Esophagus squamous epithelium (tissue), 5 donors: ENCODE measurements at regions not wholly inside any gene's neighbourhood (a gene's known extent, or its start where the extent isn't known, plus 50 kb on each side); places are given as distances from the start of the nearest gene placed in this dataset.
A peak's percentile ranks its signal among the peaks of the same experiment; 100 is the strongest.
"Not testable (repeated sequence)": the region's sequence is repeated elsewhere in the genome, so short reads cannot be mapped to it uniquely, and the experiment has no call there.

Source experiments
- DNase-seq: peaks from one replicate; lab custom pipeline; 2025; lab: John Stamatoyannopoulos, UW
- H3K27ac ChIP-seq, 4 donors: fragments of 200-600 bp; sonication (generic); one replicate each; pipeline ENCODE4 v1.5.1; 2016 to 2019; ENCODE audit warnings: mild to moderate bottlenecking in 1 of 4
- H3K27me3 ChIP-seq, 4 donors: fragments of 200-600 bp; sonication (generic); 1 replicate in 3 of 4; 2 replicates in 1 of 4; pipeline versions ENCODE4 v1.5.1 to v1.6.0; 2017 to 2021; ENCODE audit warnings: antibody characterized with exemption in 1 of 4
- H3K36me3 ChIP-seq, 3 donors: fragments of 200-600 bp; sonication (generic); one replicate each; pipeline ENCODE4 v1.5.1; 2016 to 2019
- H3K4me1 ChIP-seq, 3 donors: fragments of 200-600 bp; sonication (generic); one replicate each; pipeline ENCODE4 v1.5.1; 2017 to 2019
- H3K4me3 ChIP-seq, 4 donors: fragments of 200-600 bp; sonication (generic); 1 replicate in 3 of 4; 2 replicates in 1 of 4; pipeline ENCODE4 v1.5.1; 2016 to 2019; ENCODE audit warnings: mild to moderate bottlenecking in 2 of 4, moderate library complexity in 1 of 4
- H3K9me3 ChIP-seq, 3 donors: fragments of 200-600 bp; sonication (generic); one replicate each; pipeline ENCODE4 v1.5.1; 2016 to 2019
- POLR2A ChIP-seq, 4 donors: fragments of 450-650 bp; IDR thresholded peaks; one replicate each; pipeline ENCODE4 v1.6.1; 2017; ENCODE audit warnings: antibody characterized with exemption in 4 of 4, mild to moderate bottlenecking in 4 of 4, moderate library complexity in 3 of 4
- WGBS, 2 donors: methylation state at CpG; one replicate each; pipeline ENCODE4 v1.1.5; 2018; 5-methylcytosine and 5-hydroxymethylcytosine counted together
- intact Hi-C: fragments of 100-400 bp; cut with DNase I; formaldehyde crosslinking; loops from one replicate; pipeline ENCODE4 v1.15.0; 2022
- TF ChIP-seq, protein P1 (sequence below), 6 experiments: fragments of 450-650 bp in 4 of 6; fragments of 200-600 bp in 2 of 6; sonication (generic) in 2 of 6; IDR thresholded peaks; one replicate each; pipeline ENCODE4 v1.5.1; 2016 to 2019; ENCODE audit warnings: antibody characterized with exemption in 6 of 6, mild to moderate bottlenecking in 4 of 6, moderate library complexity in 4 of 6
- donor health status: DM: yes; HTN: yes; CAD: no.

DNA sequence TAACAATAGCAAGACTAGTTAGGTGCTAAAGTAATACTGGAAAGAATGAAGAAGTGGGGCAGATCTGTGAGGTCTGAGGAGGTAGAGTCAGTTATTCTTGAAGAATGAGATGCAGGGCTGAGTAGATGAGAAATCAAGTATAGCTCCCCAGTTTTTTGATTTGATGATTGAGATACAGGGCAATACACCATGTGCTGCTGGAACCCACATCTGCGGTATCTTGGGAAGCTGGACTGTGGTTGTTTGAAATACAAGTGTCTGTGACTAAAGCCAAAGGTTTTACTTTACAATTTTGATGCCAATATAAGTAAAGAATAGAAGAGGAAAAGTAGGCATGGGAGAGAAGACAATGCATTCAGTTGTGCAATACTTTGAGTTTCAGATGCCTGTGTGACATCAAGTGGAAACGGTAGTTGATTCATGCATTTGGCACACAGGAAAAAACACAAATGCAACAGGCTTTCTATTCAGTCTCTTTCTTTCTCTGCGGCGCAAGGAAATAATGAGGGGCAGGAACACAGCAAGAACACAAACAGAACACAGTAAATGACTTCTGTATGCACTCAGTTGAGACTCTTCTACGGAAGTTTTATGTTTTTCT is 190.2 kb upstream of the SLC38A2 start:
- intact Hi-C loops: no loop called here
- no peaks in the 10 kb centered on the region for H3K27me3 ChIP-seq
- H3K36me3 ChIP-seq: no peaks in the 10 kb centered on the region
- H3K4me3 ChIP-seq: peak overlapping the region in 1 of 4 donors; percentile 24
- WGBS, 2 donors: 22 to 23% methylated on average over 5 of the region's 5 CpGs
- peaks cover 17 to 59% (median 21%) of the 10 kb centered on the region in 3 donors for H3K4me1 ChIP-seq
- H3K27ac ChIP-seq: peak overlapping the region; percentile 50 to 78 (median 70)
- DNase-seq: no peak
- peaks cover 0 to 26% (median 10%) of the 10 kb centered on the region in 3 donors for H3K9me3 ChIP-seq
- no peak for TF ChIP-seq POLR2A (IDR thresholded peaks at IDR 0.05)
- TF ChIP-seq, protein P1, sequence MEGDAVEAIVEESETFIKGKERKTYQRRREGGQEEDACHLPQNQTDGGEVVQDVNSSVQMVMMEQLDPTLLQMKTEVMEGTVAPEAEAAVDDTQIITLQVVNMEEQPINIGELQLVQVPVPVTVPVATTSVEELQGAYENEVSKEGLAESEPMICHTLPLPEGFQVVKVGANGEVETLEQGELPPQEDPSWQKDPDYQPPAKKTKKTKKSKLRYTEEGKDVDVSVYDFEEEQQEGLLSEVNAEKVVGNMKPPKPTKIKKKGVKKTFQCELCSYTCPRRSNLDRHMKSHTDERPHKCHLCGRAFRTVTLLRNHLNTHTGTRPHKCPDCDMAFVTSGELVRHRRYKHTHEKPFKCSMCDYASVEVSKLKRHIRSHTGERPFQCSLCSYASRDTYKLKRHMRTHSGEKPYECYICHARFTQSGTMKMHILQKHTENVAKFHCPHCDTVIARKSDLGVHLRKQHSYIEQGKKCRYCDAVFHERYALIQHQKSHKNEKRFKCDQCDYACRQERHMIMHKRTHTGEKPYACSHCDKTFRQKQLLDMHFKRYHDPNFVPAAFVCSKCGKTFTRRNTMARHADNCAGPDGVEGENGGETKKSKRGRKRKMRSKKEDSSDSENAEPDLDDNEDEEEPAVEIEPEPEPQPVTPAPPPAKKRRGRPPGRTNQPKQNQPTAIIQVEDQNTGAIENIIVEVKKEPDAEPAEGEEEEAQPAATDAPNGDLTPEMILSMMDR (IDR thresholded peaks at IDR 0.05): no peak

DNA sequence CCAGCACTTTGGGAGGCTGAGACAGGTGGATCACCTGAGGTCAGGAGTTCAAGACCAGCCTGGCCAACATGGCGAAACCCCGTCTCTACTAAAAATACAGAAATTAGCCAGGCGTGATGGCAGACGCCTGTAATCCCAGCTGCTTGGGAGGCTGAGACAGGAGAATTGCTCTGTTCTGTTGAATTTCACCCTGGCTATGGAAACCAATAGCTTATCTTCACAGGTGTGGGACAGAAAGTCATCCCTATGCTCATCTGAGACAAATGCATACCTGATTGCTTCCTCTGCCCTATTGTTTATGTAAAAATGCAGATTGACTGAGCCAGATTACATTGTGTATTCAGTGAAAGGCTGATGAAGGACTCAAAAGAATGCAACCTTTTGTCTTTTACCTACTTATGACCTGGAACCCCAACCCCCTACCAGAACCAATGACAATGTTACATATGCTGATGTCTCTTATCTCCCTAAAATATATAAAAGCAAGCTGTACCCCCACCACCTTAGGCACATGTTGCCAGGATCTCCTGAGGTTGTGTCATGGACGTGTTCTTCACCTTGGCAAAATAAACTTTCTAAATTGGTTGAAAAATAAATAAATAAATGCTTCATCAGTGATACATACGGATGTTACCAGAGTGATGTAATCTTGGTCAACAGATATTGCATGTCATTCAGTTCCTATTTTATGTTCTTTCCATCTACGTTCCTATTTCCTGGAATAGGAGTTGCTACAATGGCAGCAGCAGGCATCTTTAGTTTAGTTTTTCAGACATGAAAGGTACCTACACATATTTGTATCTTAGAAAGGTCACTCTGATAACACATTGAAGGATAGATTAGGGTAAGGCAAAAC is 189.4 kb upstream of the SLC38A2 start:
- 64 to 89% methylated on average over 4 to 7 of the region's 7 CpGs for WGBS, 2 donors
- Histone ChIP-seq H3K4me1 (peaks cover 18 to 66% (median 26%) of the 10 kb centered on the region in 3 donors), H3K9me3 (peaks cover 0 to 20% (median 3%) of the 10 kb centered on the region in 3 donors), H3K27ac (peak overlapping the region; percentile 62 to 78 (median 72))
- intact Hi-C loops, H3K27me3 ChIP-seq, H3K36me3 ChIP-seq, DNase-seq, H3K4me3 ChIP-seq: not testable (repeated sequence)

DNA sequence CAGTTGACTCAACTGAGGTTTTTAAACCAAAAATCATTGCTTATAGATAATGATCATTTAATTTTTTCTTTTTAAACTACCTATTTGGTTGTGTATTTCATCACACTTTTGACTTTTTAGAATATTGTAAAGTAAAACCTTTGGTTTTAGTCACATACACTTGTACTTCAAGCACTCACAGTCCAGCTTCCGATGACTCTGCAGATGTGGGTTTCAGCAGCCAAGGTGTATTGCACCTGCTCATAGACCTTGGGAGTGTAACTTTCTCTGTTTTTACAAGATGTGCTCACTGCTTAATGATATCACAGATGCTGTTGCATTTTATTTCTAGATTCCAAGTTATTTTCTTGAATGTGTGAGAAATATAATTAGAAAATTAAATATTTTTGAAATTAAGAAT is 188.3 kb upstream of the SLC38A2 start:
- no peak for TF ChIP-seq POLR2A (IDR thresholded peaks at IDR 0.05)
- TF ChIP-seq, protein P1 (IDR thresholded peaks at IDR 0.05): no peak
- Histone ChIP-seq H3K4me3 (no peak overlapping the region), H3K36me3 (no peaks in the 10 kb centered on the region), H3K4me1 (peaks cover 18 to 78% (median 31%) of the 10 kb centered on the region in 3 donors), H3K27me3 (no peaks in the 10 kb centered on the region), H3K27ac (peak overlapping the region in 3 of 4 donors; percentile 66 to 80 (median 78)), H3K9me3 (peaks cover 0 to 10% (median 0%) of the 10 kb centered on the region in 3 donors)
- DNase-seq: no peak
- intact Hi-C loops: no loop called here
- WGBS, 2 donors: 58 to 75% methylated on average over 1 of the region's 1 CpG

DNA sequence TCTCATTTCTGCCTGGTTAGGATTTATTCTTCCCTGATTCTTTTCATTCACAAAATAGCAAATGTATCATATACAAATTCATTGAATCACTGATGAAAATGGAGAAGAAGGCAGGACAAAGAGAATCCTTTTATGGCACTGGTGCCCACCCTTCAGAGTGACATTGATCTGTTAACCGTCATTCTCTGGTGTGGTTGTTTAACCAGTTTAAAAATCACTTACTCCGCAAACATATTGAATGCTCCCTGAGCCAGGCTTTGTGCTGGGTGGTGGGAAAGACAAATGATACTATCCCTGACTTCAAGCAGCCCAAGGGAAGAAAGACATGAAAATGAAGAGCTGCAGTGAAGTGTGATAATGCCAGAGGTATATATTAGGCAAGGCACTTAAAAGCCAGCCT is 187.5 kb upstream of the SLC38A2 start:
- TF ChIP-seq, protein P1 (IDR thresholded peaks at IDR 0.05): no peak
- TF ChIP-seq POLR2A (IDR thresholded peaks at IDR 0.05): no peak
- H3K4me3 ChIP-seq: no peak overlapping the region
- WGBS, 2 donors: 35 to 52% methylated on average over 2 of the region's 2 CpGs
- H3K36me3 ChIP-seq: no peaks in the 10 kb centered on the region
- intact Hi-C loops: no loop called here
- peak overlapping the region; percentile 11 to 80 (median 72) for H3K27ac ChIP-seq
- H3K4me1 ChIP-seq: peaks cover 18 to 86% (median 39%) of the 10 kb centered on the region in 3 donors
- no peaks in the 10 kb centered on the region for H3K27me3 ChIP-seq
- DNase-seq: no peak
- peaks cover 0 to 2% (median 0%) of the 10 kb centered on the region in 3 donors for H3K9me3 ChIP-seq

DNA sequence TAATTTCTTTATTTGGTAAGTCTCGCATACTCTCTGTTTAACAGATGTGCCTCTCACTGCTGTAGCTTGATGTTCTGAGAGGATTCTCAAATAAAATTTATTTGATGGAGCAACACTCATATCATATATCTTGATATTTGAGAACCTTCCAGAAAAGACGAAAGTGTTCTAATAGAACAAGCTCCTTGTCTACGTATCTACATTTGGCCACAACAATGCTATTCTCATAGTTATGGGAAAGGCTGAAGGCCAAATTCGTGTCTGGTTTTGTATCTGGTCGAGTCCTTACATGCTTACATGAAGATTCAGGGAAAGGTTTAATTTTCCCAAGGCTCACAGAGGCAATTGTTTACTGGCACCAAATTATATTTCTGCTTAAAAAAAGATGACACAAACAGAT is 186.7 kb upstream of the SLC38A2 start:
- WGBS, 2 donors: 36 to 42% methylated on average over 5 of the region's 5 CpGs
- TF ChIP-seq, protein P1 (IDR thresholded peaks at IDR 0.05): no peak
- no peak for TF ChIP-seq POLR2A (IDR thresholded peaks at IDR 0.05)
- peaks cover 18 to 93% (median 43%) of the 10 kb centered on the region in 3 donors for H3K4me1 ChIP-seq
- H3K27ac ChIP-seq: peak overlapping the region; percentile 57 to 80 (median 72)
- H3K9me3 ChIP-seq: no peaks in the 10 kb centered on the region
- no peaks in the 10 kb centered on the region for H3K36me3 ChIP-seq
- no peaks in the 10 kb centered on the region for H3K27me3 ChIP-seq
- intact Hi-C loops: no loop called here
- no peak overlapping the region for H3K4me3 ChIP-seq
- no peak for DNase-seq
